Esophagus muscularis mucosa (tissue), 4 donors: ENCODE measurements at regions not wholly inside any gene's neighbourhood (a gene's known extent, or its start where the extent isn't known, plus 50 kb on each side); places are given as distances from the start of the nearest gene placed in this dataset.

Experiments
- DNase-seq: peaks from one replicate; pipeline ENCODE4 v3.0.0-alpha.2; 2017; ENCODE audit errors: extremely low spot score
- H3K27ac ChIP-seq, 4 donors: fragments of 200-600 bp; sonication (generic); replicated peaks in 1 of 4; 1 replicate in 3 of 4; 2 replicates in 1 of 4; pipeline ENCODE4 v1.5.1; 2016 to 2019; ENCODE audit warnings: mild to moderate bottlenecking in 1 of 4
- H3K27me3 ChIP-seq, 4 donors: fragments of 200-600 bp; sonication (generic); one replicate each; pipeline versions ENCODE4 v1.5.1 to v1.6.0; 2016 to 2019
- H3K36me3 ChIP-seq, 4 donors: fragments of 200-600 bp; sonication (generic); one replicate each; pipeline ENCODE4 v1.5.1; 2016 to 2019
- H3K4me1 ChIP-seq, 4 donors: fragments of 200-600 bp; sonication (generic); one replicate each; pipeline ENCODE4 v1.5.1; 2016 to 2019
- H3K4me3 ChIP-seq, 4 donors: fragments of 200-600 bp; sonication (generic); 1 replicate in 2 of 4; 2 replicates in 2 of 4; pipeline ENCODE4 v1.5.1; 2016 to 2019; ENCODE audit warnings: mild to moderate bottlenecking in 4 of 4, moderate library complexity in 1 of 4
- H3K9me3 ChIP-seq, 4 donors: fragments of 200-600 bp; sonication (generic); 1 replicate in 3 of 4; 2 replicates in 1 of 4; pipeline ENCODE4 v1.5.1; 2016 to 2019
- CTCF ChIP-seq, 3 experiments: fragments of 200-600 bp in 2 of 3; fragments of 450-650 bp in 1 of 3; sonication (generic) in 2 of 3; IDR thresholded peaks; one replicate each; pipeline ENCODE4 v1.5.1; 2017 to 2019; ENCODE audit warnings: antibody characterized with exemption in 3 of 3, mild to moderate bottlenecking in 2 of 3, moderate library complexity in 1 of 3
- EP300 ChIP-seq: sonication (generic); formaldehyde crosslinking; IDR thresholded peaks from one replicate; pipeline ENCODE4 v1.6.1; 2017; ENCODE audit warnings: antibody characterized with exemption
- POLR2A ChIP-seq: fragments of 450-650 bp; IDR thresholded peaks from one replicate; pipeline ENCODE4 v1.6.1; 2017; ENCODE audit warnings: antibody characterized with exemption, moderate library complexity, mild to moderate bottlenecking, low read depth
- POLR2AphosphoS5 ChIP-seq, 2 donors: sonication (generic); formaldehyde crosslinking; IDR thresholded peaks; one replicate each; pipeline ENCODE4 v1.6.1; 2017; ENCODE audit warnings: antibody characterized with exemption in 2 of 2
- WGBS: methylation state at CpG from one replicate; pipeline ENCODE4 v1.1.5; 2018; 5-methylcytosine and 5-hydroxymethylcytosine counted together
- intact Hi-C: fragments of 100-400 bp; cut with DNase I; formaldehyde crosslinking; loops from one replicate; pipeline ENCODE4 v1.15.1; 2023

DNA sequence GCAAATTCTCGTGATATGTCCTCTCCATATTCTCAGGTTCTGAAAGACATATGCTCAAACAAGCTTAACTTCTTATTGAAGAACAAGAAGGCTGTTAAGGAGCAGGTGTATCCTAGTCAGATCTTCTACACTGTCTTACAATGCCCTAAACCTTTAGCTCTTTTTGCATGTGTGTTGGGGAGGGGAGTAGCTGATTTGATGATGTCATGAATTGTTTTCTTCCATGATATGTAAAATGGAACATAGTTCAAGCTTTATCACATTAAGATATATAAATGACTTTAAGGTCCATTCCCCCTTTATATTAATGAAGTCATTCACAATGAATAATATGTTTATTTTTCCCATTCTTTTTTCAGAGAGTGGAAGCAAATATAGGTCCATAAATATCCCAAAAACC lies 332.5 kb upstream of the FAM241A start:
- 70% methylated on average over 1 of the region's 1 CpG for WGBS
- Histone ChIP-seq H3K27ac (no peak overlapping the region), H3K27me3 (no peaks in the 10 kb centered on the region), H3K36me3 (no peaks in the 10 kb centered on the region), H3K9me3 (peaks cover 0 to 6% (median 0%) of the 10 kb centered on the region in 4 donors), H3K4me1 (no peaks in the 10 kb centered on the region), H3K4me3 (no peak overlapping the region)
- TF ChIP-seq POLR2A (no peak), POLR2AphosphoS5 (IDR thresholded peaks at IDR 0.05) (no peak), EP300 (no peak), CTCF (IDR thresholded peaks at IDR 0.05) (no peak)
- intact Hi-C loops = no loop called here
- no peak for DNase-seq

DNA sequence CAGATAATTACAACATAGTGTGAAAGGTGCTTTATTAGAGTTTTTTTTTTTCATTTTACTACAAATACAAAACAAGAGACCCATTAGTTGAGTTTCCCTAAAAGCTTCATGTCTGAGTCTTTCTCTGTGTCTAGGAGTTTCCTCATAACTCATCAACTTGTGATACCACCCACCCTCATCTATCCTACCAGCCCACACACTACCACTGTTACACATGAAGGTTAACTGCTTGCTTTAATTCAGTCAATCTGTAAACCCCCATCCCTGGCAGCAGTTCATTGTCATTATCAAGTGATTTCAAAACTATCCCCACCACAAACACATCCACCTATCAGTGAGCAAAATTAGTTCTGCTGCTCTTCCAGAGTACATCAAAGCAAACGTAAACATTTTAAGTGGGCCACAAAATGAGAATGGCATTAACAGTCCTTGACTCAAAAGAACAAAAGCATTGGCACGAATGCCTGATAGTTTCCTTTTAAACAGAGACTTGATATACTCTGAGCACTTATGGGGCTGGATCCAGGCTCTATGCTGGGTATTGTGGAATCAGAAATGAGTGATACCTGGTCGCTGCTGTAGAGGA lies 331.6 kb upstream of the FAM241A start:
- Histone ChIP-seq H3K27me3 (no peaks in the 10 kb centered on the region), H3K4me1 (no peaks in the 10 kb centered on the region), H3K27ac (no peak overlapping the region), H3K36me3 (no peaks in the 10 kb centered on the region), H3K4me3 (no peak overlapping the region), H3K9me3 (peaks cover 0 to 14% (median 0%) of the 10 kb centered on the region in 4 donors)
- intact Hi-C loops = no loop called here
- WGBS = 48% methylated on average over 3 of the region's 3 CpGs
- no peak for DNase-seq
- no peak for TF ChIP-seq CTCF (IDR thresholded peaks at IDR 0.05)
- TF ChIP-seq POLR2AphosphoS5 (IDR thresholded peaks at IDR 0.05) = no peak
- TF ChIP-seq EP300 = no peak
- no peak for TF ChIP-seq POLR2A

DNA sequence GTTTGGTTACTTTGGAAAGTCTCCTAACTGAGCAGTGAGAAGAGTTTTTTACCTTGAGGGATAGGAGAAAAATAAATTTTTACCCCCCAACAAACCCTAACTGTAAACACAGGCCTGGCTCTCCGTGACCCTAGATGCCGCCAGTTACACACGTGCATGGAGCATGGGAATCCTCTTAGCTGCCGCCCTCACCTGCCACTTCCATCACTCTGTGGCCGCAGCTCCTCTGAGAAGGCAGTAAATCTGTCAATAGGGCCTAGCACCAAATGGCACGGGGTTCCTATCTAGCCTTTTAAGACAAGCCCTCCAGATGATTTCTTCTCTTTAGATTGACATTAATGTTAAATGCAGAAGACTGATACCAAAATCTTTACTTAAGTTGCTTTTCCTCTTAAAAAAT lies 330.3 kb upstream of the FAM241A start:
- 59% methylated on average over 6 of the region's 6 CpGs for WGBS
- H3K4me3 ChIP-seq = no peak overlapping the region
- no peak for DNase-seq
- no peaks in the 10 kb centered on the region for H3K36me3 ChIP-seq
- peaks cover 0 to 14% (median 0%) of the 10 kb centered on the region in 4 donors for H3K9me3 ChIP-seq
- intact Hi-C loops = no loop called here
- no peaks in the 10 kb centered on the region for H3K4me1 ChIP-seq
- H3K27ac ChIP-seq = no peak overlapping the region
- H3K27me3 ChIP-seq = no peaks in the 10 kb centered on the region
- TF ChIP-seq POLR2AphosphoS5 (IDR thresholded peaks at IDR 0.05) = no peak

- H3K9me3 ChIP-seq = peaks cover 0 to 14% (median 0%) of the 10 kb centered on the region in 4 donors
These were observed 323.9 kb upstream of the FAM241A start for GRCh38 chr4:111821342-111821741.

DNA sequence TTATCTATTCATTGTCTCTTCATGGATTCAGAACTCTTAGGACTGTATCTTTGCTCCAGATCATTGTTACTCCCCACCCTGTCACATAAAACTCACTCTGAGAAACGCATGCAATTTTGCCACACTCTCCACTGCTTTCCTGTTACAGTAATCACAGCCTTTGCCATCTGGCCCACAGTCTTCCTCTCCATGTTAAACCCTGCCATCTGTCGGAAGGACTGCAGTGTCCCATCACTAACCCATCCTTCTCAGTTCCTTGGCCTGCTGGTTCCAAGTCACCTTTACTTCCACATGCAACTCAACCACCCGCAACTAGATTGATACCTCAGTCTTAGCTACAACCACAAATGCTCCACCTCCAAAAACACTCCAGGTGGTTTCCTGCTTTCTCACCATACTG lies 308.7 kb upstream of the FAM241A start:
- WGBS = 89% methylated on average over 3 of the region's 3 CpGs

More at GRCh38 chr4:111821342-111821741, 323.9 kb upstream of the FAM241A start:
- Histone ChIP-seq H3K4me1 (no peaks in the 10 kb centered on the region), H3K4me3 (no peak overlapping the region), H3K36me3 (no peaks in the 10 kb centered on the region), H3K27ac (no peak overlapping the region), H3K27me3 (no peaks in the 10 kb centered on the region)
- DNase-seq = no peak
- no peak for TF ChIP-seq EP300
- no peak for TF ChIP-seq CTCF (IDR thresholded peaks at IDR 0.05)
- no peak for TF ChIP-seq POLR2AphosphoS5 (IDR thresholded peaks at IDR 0.05)
- no peak for TF ChIP-seq POLR2A
- intact Hi-C loops = no loop called here

More for the DNA sequence above, 308.7 kb upstream of the FAM241A start:
- no peak for DNase-seq
- no peak overlapping the region for H3K27ac ChIP-seq
- no peak overlapping the region for H3K4me3 ChIP-seq
- no peaks in the 10 kb centered on the region for H3K9me3 ChIP-seq
- H3K27me3 ChIP-seq = no peaks in the 10 kb centered on the region
- intact Hi-C loops = no loop called here
- no peaks in the 10 kb centered on the region for H3K4me1 ChIP-seq
- no peak for TF ChIP-seq CTCF (IDR thresholded peaks at IDR 0.05)
- TF ChIP-seq POLR2A = no peak
- no peak for TF ChIP-seq POLR2AphosphoS5 (IDR thresholded peaks at IDR 0.05)
- no peak for TF ChIP-seq EP300
- no peaks in the 10 kb centered on the region for H3K36me3 ChIP-seq
